PFSK-1 (cell line): ENCODE measurements at regions not wholly inside any gene's neighbourhood (a gene's known extent, or its start where the extent isn't known, plus 50 kb on each side); places are given as distances from the start of the nearest gene placed in this dataset.

Source experiments
- POLR2AphosphoS5 ChIP-seq: IDR thresholded peaks from 2 replicates; pipeline ENCODE4 v1.6.1; 2012; ENCODE audit warnings: low read depth, mild to moderate bottlenecking, control low read depth, low read length, moderate library complexity
- TF ChIP-seq, protein P1 (sequence below), 2 experiments: IDR thresholded peaks; 2 replicates each; pipeline versions ENCODE4 v1.6.1 to v1.8.0; 2011 to 2012; ENCODE audit warnings: low read depth in 2 of 2, low read length in 2 of 2, control low read depth in 1 of 2, inconsistent platforms in 1 of 2, mild to moderate bottlenecking in 1 of 2, moderate library complexity in 1 of 2; ENCODE audit not compliant: insufficient read depth in 1 of 2

DNA sequence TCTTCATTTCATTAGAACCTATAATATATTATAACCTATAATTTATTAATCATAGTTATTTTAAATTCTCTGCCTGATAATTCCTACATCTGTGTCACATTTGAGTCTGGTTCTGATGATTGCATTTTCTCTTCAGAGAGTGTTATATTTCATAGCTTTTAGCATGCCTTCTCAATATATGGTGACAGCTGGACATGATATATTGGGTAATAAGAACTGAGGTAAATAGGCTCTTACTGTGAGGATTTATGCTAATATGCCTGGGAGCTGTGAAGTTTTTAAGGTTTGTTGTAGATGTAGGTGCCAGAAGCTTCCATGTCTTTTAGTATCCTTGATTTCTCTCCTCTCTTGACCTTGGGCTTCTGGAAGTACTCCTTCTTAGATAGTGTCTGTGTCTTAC is 325.9 kb upstream of the SEMA3D start:
- no peak for TF ChIP-seq POLR2AphosphoS5
- TF ChIP-seq, protein P1, sequence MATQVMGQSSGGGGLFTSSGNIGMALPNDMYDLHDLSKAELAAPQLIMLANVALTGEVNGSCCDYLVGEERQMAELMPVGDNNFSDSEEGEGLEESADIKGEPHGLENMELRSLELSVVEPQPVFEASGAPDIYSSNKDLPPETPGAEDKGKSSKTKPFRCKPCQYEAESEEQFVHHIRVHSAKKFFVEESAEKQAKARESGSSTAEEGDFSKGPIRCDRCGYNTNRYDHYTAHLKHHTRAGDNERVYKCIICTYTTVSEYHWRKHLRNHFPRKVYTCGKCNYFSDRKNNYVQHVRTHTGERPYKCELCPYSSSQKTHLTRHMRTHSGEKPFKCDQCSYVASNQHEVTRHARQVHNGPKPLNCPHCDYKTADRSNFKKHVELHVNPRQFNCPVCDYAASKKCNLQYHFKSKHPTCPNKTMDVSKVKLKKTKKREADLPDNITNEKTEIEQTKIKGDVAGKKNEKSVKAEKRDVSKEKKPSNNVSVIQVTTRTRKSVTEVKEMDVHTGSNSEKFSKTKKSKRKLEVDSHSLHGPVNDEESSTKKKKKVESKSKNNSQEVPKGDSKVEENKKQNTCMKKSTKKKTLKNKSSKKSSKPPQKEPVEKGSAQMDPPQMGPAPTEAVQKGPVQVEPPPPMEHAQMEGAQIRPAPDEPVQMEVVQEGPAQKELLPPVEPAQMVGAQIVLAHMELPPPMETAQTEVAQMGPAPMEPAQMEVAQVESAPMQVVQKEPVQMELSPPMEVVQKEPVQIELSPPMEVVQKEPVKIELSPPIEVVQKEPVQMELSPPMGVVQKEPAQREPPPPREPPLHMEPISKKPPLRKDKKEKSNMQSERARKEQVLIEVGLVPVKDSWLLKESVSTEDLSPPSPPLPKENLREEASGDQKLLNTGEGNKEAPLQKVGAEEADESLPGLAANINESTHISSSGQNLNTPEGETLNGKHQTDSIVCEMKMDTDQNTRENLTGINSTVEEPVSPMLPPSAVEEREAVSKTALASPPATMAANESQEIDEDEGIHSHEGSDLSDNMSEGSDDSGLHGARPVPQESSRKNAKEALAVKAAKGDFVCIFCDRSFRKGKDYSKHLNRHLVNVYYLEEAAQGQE (IDR thresholded peaks at IDR 0.05; ENCODE audit: insufficient read depth in 1 of 2, low read depth in 2 of 2, low read length in 2 of 2), result no peak
